ENCODE measurements at regions not wholly inside any gene's neighbourhood (a gene's known extent, or its start where the extent isn't known, plus 50 kb on each side); places are given as distances from the start of the nearest gene placed in this dataset.
"Not testable (repeated sequence)": the region's sequence is repeated elsewhere in the genome, so short reads cannot be mapped to it uniquely, and the experiment has no call there.

- Histone ChIP-seq H3K9me3 (no peaks in the 10 kb centered on the region), H3K4me3 (no peak overlapping the region), H3K4me1 (no peaks in the 10 kb centered on the region), H3K27ac (no peak overlapping the region), H3K27me3 (no peaks in the 10 kb centered on the region), H3K36me3 (no peaks in the 10 kb centered on the region)
- intact Hi-C loops (cut with DNase I; ENCODE audit: low total_unique reads), result no loop called here
- TF ChIP-seq CTCF (IDR thresholded peaks at IDR 0.05), result no peak
- TF ChIP-seq POLR2AphosphoS5 (IDR thresholded peaks at IDR 0.05), result no peak
- DNase-seq (ENCODE audit: low spot score in 2 of 2), result no peak
These were observed 1012.1 kb downstream of the RAB28 start for GRCh38 chr4:12472087-12472486.

DNA sequence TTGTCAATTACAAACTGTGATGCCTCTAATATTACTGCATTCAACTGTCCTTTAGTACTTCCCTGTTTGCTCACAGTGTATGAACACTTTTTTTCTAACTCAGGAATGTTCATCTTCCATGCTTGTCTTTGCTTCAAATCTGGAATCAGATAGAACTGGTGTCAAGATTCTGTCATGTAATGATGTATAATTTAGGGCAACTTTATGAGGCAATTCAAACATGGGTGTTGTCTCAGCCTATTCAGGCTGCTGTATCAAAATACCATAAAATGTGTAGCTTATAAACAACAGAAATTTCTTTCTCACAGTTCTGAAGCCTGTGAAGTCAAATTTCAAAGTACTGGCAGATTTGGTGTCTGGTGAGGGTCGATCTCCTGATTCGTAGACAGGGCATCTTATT is 1012.9 kb downstream of the RAB28 start:
- Histone ChIP-seq H3K27ac (no peak overlapping the region), H3K4me1 (no peaks in the 10 kb centered on the region), H3K27me3 (no peaks in the 10 kb centered on the region), H3K9me3 (no peaks in the 10 kb centered on the region), H3K36me3 (no peaks in the 10 kb centered on the region), H3K4me3 (no peak overlapping the region)
- intact Hi-C loops (cut with DNase I; ENCODE audit: low total_unique reads), result no loop called here
- DNase-seq (ENCODE audit: low spot score in 2 of 2), result no peak
- TF ChIP-seq CTCF (IDR thresholded peaks at IDR 0.05) (no peak), POLR2AphosphoS5 (IDR thresholded peaks at IDR 0.05) (no peak), POLR2A (IDR thresholded peaks at IDR 0.05) (no peak)

DNA sequence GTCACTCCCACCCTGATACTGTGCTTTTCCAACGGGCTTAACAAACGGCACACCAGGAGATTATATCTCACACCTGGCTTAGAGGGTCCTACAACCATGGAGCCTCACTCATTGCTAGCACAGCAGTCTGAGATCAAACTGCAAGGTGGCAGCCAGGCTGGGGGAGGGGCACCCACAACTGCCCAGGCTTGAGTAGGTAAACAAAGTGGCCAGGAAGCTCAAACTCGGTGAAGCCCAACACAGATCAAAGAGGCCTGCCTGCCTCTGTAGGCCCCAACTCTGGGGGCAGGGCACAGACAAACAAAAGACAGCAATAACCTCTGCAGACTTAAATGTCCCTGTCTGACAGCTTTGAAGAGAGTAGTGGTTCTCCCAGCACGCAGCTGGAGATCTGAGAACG is 1022.6 kb downstream of the RAB28 start:
- H3K4me1 ChIP-seq; intact Hi-C loops (cut with DNase I; ENCODE audit: low total_unique reads); H3K9me3 ChIP-seq; DNase-seq (ENCODE audit: low spot score in 2 of 2); H3K27ac ChIP-seq; H3K27me3 ChIP-seq; H3K4me3 ChIP-seq; H3K36me3 ChIP-seq: not testable (repeated sequence)

DNA sequence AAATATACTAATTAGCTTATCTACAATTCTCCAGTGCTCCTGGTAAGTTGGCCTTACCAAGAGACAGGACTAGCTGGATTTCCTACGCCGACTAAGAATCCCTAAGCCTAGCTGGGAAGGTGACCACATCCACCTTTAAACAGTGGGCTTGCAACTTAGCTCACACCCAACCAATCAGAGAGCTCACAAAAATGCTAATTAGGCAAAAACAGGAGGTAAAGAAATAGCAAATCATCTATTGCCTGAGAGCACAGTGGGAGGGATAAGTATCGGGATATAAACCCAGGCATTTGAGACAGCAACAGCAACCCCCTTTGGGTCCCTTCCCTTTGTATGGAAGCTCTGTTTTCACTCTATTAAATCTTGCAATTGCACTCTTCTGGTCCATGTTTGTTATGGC is 1025.0 kb downstream of the RAB28 start:
- DNase-seq (ENCODE audit: low spot score in 2 of 2), result no peak
- no peaks in the 10 kb centered on the region for H3K4me1 ChIP-seq
- no peaks in the 10 kb centered on the region for H3K27me3 ChIP-seq
- intact Hi-C loops (cut with DNase I; ENCODE audit: low total_unique reads), result no loop called here
- no peak overlapping the region for H3K27ac ChIP-seq
- no peak for TF ChIP-seq POLR2AphosphoS5 (IDR thresholded peaks at IDR 0.05)
- no peak for TF ChIP-seq CTCF (IDR thresholded peaks at IDR 0.05)
- H3K9me3 ChIP-seq, result no peaks in the 10 kb centered on the region
- no peaks in the 10 kb centered on the region for H3K36me3 ChIP-seq
- H3K4me3 ChIP-seq, result no peak overlapping the region

GRCh38 chr4:12458621-12459020 is 1025.5 kb downstream of the RAB28 start:
- no peaks in the 10 kb centered on the region for H3K4me1 ChIP-seq
- no peak overlapping the region for H3K27ac ChIP-seq
- no peaks in the 10 kb centered on the region for H3K27me3 ChIP-seq
- DNase-seq (ENCODE audit: low spot score in 2 of 2), result no peak
- no peaks in the 10 kb centered on the region for H3K36me3 ChIP-seq
- H3K4me3 ChIP-seq, result no peak overlapping the region
- intact Hi-C loops (cut with DNase I; ENCODE audit: low total_unique reads), result no loop called here
- TF ChIP-seq POLR2AphosphoS5 (IDR thresholded peaks at IDR 0.05) (no peak), CTCF (IDR thresholded peaks at IDR 0.05) (no peak), POLR2A (IDR thresholded peaks at IDR 0.05) (no peak)
- H3K9me3 ChIP-seq, result no peaks in the 10 kb centered on the region

DNA sequence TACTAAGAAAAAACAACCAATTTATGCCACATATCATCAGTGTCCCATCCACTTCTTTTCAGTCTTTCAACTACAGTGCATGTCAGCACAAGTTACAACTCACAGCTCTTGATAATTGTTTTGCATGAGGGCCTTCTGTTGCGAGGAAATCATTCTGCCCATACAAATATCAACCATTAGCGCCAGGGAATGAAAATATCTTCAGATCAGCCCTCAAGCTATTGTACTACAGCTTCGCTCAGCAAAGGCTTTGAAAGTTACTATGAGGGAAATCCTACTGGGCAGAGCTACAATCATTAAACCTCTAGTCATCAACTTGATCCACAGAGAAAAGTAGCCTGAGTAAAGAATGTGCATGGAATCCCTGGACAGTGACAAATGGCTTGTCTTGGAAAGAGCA is 1023.6 kb upstream of the HS3ST1 start:
- no peak for DNase-seq (ENCODE audit: low spot score in 2 of 2)

More for the DNA sequence above, 1023.6 kb upstream of the HS3ST1 start:
- TF ChIP-seq POLR2AphosphoS5 (IDR thresholded peaks at IDR 0.05) (no peak), POLR2A (IDR thresholded peaks at IDR 0.05) (no peak), CTCF (IDR thresholded peaks at IDR 0.05) (no peak)
- Histone ChIP-seq H3K9me3 (peaks cover 0 to 13% of the 10 kb centered on the region in 2 donors), H3K27ac (no peak overlapping the region), H3K27me3 (no peaks in the 10 kb centered on the region), H3K4me3 (no peak overlapping the region), H3K4me1 (no peaks in the 10 kb centered on the region), H3K36me3 (no peaks in the 10 kb centered on the region)
- intact Hi-C loops (cut with DNase I; ENCODE audit: low total_unique reads), result no loop called here
